ENCODE measurements at regions not wholly inside any gene's neighbourhood (a gene's known extent, or its start where the extent isn't known, plus 50 kb on each side); places are given as distances from the start of the nearest gene placed in this dataset.
"Not testable (repeated sequence)": the region's sequence is repeated elsewhere in the genome, so short reads cannot be mapped to it uniquely, and the experiment has no call there.

- TF ChIP-seq CTCF (conservative IDR thresholded peaks at IDR 0.05; ENCODE audit: low read length); EZH2phosphoT487 (IDR thresholded peaks at IDR 0.05; ENCODE audit: borderline replicate concordance): not testable (repeated sequence)
Measured at GRCh38 chr16:29173371-29174305, 188.8 kb downstream of the LAT start.

All from Loucy (cell line).